Hepatocyte (in vitro differentiated cells): ENCODE measurements at regions not wholly inside any gene's neighbourhood (a gene's known extent, or its start where the extent isn't known, plus 50 kb on each side); places are given as distances from the start of the nearest gene placed in this dataset.

Experiments
- DNase-seq: peaks from one replicate; pipeline ENCODE4 v3.0.0-alpha.2; 2016; ENCODE audit warnings: low spot score
- H2AFZ ChIP-seq: fragments of 200-600 bp; sonication (generic); 2 replicates; pipeline ENCODE4 v1.6.0; 2016; ENCODE audit warnings: antibody characterized with exemption, mild to moderate bottlenecking
- H3K27ac ChIP-seq: fragments of 200-600 bp; sonication (generic); 2 replicates; pipeline ENCODE4 v1.5.1; 2016; ENCODE audit warnings: mild to moderate bottlenecking
- H3K27me3 ChIP-seq: fragments of 200-600 bp; sonication (generic); 2 replicates; pipeline ENCODE4 v1.6.1; 2016
- H3K36me3 ChIP-seq: fragments of 200-600 bp; sonication (generic); replicated peaks from 2 replicates; pipeline ENCODE4 v1.5.1; 2016; ENCODE audit warnings: low read depth; ENCODE audit not compliant: insufficient read depth
- H3K4me1 ChIP-seq: fragments of 200-600 bp; sonication (generic); 2 replicates; pipeline ENCODE4 v1.5.1; 2016; ENCODE audit warnings: mild to moderate bottlenecking, moderate library complexity; ENCODE audit not compliant: insufficient read depth
- H3K4me2 ChIP-seq: fragments of 200-600 bp; sonication (generic); 2 replicates; pipeline ENCODE4 v1.6.0; 2016
- H3K4me3 ChIP-seq: fragments of 200-600 bp; sonication (generic); 2 replicates; pipeline ENCODE4 v1.5.1; 2016; ENCODE audit warnings: mild to moderate bottlenecking
- H3K79me2 ChIP-seq: fragments of 200-600 bp; sonication (generic); 2 replicates; pipeline ENCODE4 v1.6.0; 2017; ENCODE audit warnings: mild to moderate bottlenecking
- H3K9me2 ChIP-seq: fragments of 200-600 bp; sonication (generic); replicated peaks from 2 replicates; pipeline ENCODE4 v1.6.0; 2017; ENCODE audit warnings: mild to moderate bottlenecking; ENCODE audit not compliant: insufficient read depth
- H3K9me3 ChIP-seq: fragments of 200-600 bp; sonication (generic); 2 replicates; pipeline ENCODE4 v1.5.1; 2016; ENCODE audit warnings: low read depth, mild to moderate bottlenecking
- H4K20me1 ChIP-seq: fragments of 200-600 bp; sonication (generic); 2 replicates; pipeline ENCODE4 v1.6.0; 2016; ENCODE audit warnings: mild to moderate bottlenecking; ENCODE audit not compliant: insufficient read depth, poor library complexity, severe bottlenecking
- EZH2 ChIP-seq: fragments of 200-600 bp; sonication (generic); IDR thresholded peaks from 2 replicates; pipeline ENCODE4 v1.6.1; 2016; ENCODE audit warnings: antibody characterized with exemption, mild to moderate bottlenecking, borderline replicate concordance
- EZH2phosphoT487 ChIP-seq: fragments of 200-600 bp; sonication (generic); IDR thresholded peaks from one replicate; pipeline ENCODE4 v1.6.1; 2018; ENCODE audit warnings: antibody characterized with exemption, mild to moderate bottlenecking, low read depth, moderate library complexity; ENCODE audit not compliant: unreplicated experiment, severe bottlenecking
- WGBS: methylation state at CpG from one replicate; pipeline ENCODE4 v1.1.6; 2016; ENCODE audit warnings: low lambda C conversion rate; ENCODE audit errors: missing lambda C conversion rate; 5-methylcytosine and 5-hydroxymethylcytosine counted together
- TF ChIP-seq, protein P1 (sequence below): fragments of 200-600 bp; sonication (generic); IDR thresholded peaks from 2 replicates; pipeline ENCODE4 v1.5.1; 2016; ENCODE audit warnings: antibody characterized with exemption, mild to moderate bottlenecking; ENCODE audit not compliant: poor library complexity

DNA sequence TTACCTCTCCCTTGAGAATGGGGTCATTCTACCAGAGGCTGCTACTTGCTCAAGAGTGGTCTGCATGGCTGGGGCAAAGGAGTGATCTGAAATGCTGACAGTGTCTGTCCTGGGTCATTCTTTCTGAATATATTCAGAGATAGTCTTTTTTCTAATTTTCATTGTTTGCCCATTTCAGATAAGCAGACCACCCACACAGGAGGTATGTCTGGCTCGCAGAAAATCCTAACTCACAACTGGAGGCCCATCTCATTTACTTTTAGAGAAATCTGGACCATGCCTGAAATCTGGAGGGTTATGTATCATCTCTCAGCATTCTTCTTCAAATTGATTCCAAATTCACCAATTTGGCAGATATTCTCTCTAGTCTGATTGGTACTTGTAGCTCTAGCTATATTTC is 227.6 kb downstream of the SEC61B start:
- H3K4me2 ChIP-seq: no peak overlapping the region
- TF ChIP-seq EZH2 (no peak), EZH2phosphoT487 (no peak)
- TF ChIP-seq, protein P1, sequence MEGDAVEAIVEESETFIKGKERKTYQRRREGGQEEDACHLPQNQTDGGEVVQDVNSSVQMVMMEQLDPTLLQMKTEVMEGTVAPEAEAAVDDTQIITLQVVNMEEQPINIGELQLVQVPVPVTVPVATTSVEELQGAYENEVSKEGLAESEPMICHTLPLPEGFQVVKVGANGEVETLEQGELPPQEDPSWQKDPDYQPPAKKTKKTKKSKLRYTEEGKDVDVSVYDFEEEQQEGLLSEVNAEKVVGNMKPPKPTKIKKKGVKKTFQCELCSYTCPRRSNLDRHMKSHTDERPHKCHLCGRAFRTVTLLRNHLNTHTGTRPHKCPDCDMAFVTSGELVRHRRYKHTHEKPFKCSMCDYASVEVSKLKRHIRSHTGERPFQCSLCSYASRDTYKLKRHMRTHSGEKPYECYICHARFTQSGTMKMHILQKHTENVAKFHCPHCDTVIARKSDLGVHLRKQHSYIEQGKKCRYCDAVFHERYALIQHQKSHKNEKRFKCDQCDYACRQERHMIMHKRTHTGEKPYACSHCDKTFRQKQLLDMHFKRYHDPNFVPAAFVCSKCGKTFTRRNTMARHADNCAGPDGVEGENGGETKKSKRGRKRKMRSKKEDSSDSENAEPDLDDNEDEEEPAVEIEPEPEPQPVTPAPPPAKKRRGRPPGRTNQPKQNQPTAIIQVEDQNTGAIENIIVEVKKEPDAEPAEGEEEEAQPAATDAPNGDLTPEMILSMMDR: no peak

DNA sequence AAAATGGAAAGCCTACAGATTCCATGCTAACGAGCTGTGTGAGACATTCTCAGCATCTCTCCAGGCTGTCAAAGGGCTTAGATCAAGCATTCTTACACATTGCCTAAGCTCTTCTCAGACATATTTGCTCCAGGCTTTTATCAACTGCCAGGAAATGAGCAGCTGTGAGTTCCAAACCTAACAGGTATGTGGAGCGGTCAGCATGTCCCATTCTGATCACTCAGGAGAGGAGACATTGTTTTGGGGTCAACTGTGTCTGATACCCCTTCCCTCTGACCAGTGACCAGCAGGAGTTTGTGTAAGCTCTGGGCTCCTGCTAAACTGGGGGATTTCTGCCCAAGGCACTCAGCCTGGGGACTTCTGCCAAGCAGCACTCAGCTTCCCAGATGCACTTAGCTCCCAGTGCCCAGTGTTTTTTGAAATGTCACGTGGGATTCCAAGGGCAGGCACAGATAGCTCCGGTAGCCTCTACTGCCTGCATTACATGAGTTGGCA is 229.1 kb downstream of the SEC61B start:
- TF ChIP-seq EZH2phosphoT487 (no peak), EZH2 (no peak)
- TF ChIP-seq, protein P1: no peak
- no peaks in the 10 kb centered on the region for H3K79me2 ChIP-seq
- no peak overlapping the region for H3K4me3 ChIP-seq
- H3K27me3 ChIP-seq: no peaks in the 10 kb centered on the region
- no peak overlapping the region for H3K4me2 ChIP-seq
- H3K9me2 ChIP-seq: no peaks in the 10 kb centered on the region
- H3K36me3 ChIP-seq: no peaks in the 10 kb centered on the region
- no peak overlapping the region for H3K27ac ChIP-seq
- H4K20me1 ChIP-seq: no peaks in the 10 kb centered on the region
- WGBS: 67% methylated on average over 4 of the region's 4 CpGs
- no peaks in the 10 kb centered on the region for H3K9me3 ChIP-seq
- DNase-seq: no peak
- H2AFZ ChIP-seq: no peak overlapping the region
- no peaks in the 10 kb centered on the region for H3K4me1 ChIP-seq

More for the DNA sequence above, 227.6 kb downstream of the SEC61B start:
- Histone ChIP-seq H3K4me3 (no peak overlapping the region), H4K20me1 (no peaks in the 10 kb centered on the region), H3K36me3 (no peaks in the 10 kb centered on the region), H3K27me3 (no peaks in the 10 kb centered on the region), H3K27ac (no peak overlapping the region), H2AFZ (no peak overlapping the region), H3K9me2 (no peaks in the 10 kb centered on the region), H3K79me2 (no peaks in the 10 kb centered on the region), H3K4me1 (no peaks in the 10 kb centered on the region), H3K9me3 (no peaks in the 10 kb centered on the region)
- WGBS: 57% methylated on average over 1 of the region's 1 CpG
- DNase-seq: no peak

GRCh38 chr9:99457406-99457805 is 235.3 kb downstream of the SEC61B start:
- Histone ChIP-seq H3K79me2 (no peaks in the 10 kb centered on the region), H3K36me3 (no peaks in the 10 kb centered on the region), H3K4me1 (no peaks in the 10 kb centered on the region), H3K4me2 (no peak overlapping the region), H4K20me1 (no peaks in the 10 kb centered on the region), H3K9me2 (no peaks in the 10 kb centered on the region), H3K4me3 (no peak overlapping the region), H3K9me3 (no peaks in the 10 kb centered on the region), H2AFZ (no peak overlapping the region), H3K27ac (no peak overlapping the region), H3K27me3 (no peaks in the 10 kb centered on the region)
- DNase-seq: no peak
- WGBS: 67% methylated on average over 2 of the region's 2 CpGs
- TF ChIP-seq EZH2phosphoT487: no peak
- TF ChIP-seq EZH2: no peak
- TF ChIP-seq, protein P1: no peak

DNA sequence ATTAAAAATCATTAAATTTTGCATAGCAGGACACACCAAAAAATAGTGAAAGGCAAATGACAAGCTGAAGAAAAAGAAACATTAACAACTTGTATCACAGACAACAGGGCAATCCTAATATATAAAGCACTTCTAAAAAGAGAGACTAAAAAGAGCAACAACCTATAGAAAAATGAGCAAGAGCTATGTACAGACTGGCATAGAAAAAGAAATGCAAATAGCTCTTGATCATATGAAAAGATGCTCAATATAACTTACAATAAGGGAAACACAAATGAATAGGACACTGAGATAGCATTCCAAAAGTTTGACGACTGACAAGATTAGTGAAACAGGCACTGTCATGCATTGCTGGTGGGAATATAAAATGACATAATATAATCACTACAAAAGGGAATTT is 235.9 kb downstream of the SEC61B start:
- Histone ChIP-seq H3K79me2 (no peaks in the 10 kb centered on the region), H4K20me1 (no peaks in the 10 kb centered on the region)

More for the DNA sequence above, 235.9 kb downstream of the SEC61B start:
- H3K9me2 ChIP-seq: no peaks in the 10 kb centered on the region
- no peaks in the 10 kb centered on the region for H3K4me1 ChIP-seq
- no peaks in the 10 kb centered on the region for H3K36me3 ChIP-seq
- H3K9me3 ChIP-seq: no peaks in the 10 kb centered on the region
- no peak for DNase-seq
- no peak for TF ChIP-seq EZH2
- no peak for TF ChIP-seq EZH2phosphoT487
- TF ChIP-seq, protein P1: no peak
- WGBS: 91% methylated on average over 1 of the region's 1 CpG
- no peaks in the 10 kb centered on the region for H3K27me3 ChIP-seq
- no peak overlapping the region for H3K27ac ChIP-seq
- no peak overlapping the region for H2AFZ ChIP-seq
- no peak overlapping the region for H3K4me2 ChIP-seq
- no peak overlapping the region for H3K4me3 ChIP-seq
